HG03280 (cell line): ENCODE measurements at regions not wholly inside any gene's neighbourhood (a gene's known extent, or its start where the extent isn't known, plus 50 kb on each side); places are given as distances from the start of the nearest gene placed in this dataset.
"Not testable (repeated sequence)": the region's sequence is repeated elsewhere in the genome, so short reads cannot be mapped to it uniquely, and the experiment has no call there.

Experiments used
- ATAC-seq: cut with Tn5 transposase; IDR thresholded peaks from one replicate; pipeline ENCODE4 v1.9.1; 2021; ENCODE audit warnings: mild to moderate bottlenecking, moderate library complexity; ENCODE audit not compliant: unreplicated experiment

DNA sequence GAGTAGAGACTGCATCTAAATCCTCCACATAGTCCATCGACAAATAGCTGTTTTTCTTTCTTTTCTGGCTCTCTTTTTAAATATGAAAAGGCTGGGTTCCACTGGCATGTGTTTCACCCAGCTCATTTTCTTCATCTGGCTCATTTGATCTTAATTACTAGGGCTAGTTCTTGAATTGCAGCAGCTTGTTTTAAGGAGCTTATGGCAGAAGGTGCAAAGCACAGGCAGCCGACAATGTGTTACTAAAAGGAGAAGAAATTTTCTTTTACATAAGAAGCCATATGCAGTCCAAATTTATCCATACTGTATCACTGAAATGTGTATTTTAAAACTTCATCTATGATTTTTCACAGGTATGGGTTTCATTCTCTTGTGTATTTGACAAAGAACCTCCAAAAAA, 205.6 kb upstream of the PTER start:
- ATAC-seq, result no peak

DNA sequence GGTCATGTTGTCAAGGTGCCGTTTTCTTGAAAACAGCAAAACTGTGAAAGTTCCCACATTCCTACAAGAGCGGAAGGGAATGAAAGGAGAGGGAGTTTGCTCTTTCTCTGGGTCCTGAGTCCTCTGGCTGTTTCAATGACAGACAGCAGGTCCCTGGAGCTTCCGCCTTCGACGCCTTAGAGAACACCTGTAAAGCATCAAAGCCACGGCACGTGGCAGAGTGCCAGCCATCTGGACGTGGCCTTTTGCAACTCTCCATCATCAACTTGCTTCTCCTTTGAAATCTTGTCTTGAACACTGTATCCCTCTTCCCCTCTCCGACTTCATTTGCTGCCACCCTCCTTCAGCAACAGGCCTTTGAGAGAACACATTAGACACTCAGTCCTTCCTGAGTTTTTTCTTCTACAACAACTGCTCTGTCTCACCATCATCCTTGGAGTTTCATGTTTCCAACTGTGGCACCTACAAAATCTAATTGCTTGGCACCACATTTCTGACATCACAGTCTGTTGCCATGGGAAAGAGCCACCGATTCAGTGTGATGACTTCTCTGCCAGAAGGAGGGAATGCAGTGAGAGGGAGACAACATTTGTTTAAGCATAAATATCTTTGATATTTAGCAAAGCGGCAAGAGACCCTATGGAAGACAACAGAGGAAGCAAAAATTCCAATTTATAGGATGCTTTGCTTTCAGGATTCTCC, 204.9 kb upstream of the PTER start:
- no peak for ATAC-seq

DNA sequence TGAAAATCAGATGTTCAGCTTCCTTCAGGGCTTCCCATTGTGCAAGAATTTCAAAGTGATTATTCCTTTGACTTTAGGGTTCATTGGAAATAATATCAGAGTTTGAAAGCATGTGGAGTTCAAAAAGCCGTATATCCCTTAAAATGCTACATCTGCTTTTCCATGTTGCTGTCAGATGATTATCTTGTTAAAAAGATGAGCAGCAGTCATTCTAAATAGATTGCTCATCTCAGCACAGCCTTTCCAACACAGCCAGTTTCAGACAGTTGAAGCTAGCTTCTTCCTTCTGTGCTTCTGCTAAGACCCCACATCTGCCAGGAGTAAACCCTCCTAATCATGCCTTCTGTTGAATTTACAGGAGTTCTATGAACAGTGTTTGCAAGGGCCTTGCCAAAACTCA, 204.4 kb upstream of the PTER start:
- no peak for ATAC-seq

DNA sequence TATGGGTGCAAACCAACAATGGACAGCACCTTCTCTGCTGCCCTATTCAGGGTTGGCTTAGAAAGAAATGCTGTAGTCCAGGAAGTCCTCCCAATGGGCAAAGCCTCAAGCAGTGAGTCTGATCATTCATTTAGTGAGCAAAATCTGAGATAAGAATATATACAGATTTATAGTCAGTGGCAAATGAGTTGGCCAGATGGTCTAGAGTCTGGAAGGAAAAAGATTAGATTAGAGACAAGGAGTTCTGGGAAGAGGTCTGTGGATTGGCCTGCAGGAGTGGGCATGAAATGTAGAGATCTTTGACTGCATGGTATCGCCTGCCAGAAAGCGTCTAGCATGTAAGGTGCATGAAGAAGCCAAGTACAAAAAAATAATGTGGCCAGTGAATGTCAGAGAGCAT, 201.9 kb upstream of the PTER start:
- no peak for ATAC-seq

DNA sequence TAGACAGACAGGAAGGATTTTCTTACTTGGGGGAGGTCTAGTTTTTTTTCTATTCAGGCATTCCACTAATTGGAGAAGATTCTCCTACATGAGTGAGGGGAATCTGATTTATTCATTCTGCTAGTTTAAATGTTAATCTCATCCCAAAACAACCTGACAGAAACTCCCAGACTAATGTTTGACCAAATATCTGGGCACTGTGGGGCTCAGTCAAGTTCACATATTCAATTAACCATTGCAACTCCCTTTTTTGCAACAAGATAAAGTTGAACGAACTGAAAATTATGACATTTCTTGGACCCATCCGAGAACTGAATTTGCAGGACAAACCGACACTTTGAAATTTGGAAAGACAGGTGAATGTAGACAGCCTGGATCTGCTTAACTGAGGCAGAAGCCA, 194.4 kb upstream of the PTER start:
- ATAC-seq, result no peak

DNA sequence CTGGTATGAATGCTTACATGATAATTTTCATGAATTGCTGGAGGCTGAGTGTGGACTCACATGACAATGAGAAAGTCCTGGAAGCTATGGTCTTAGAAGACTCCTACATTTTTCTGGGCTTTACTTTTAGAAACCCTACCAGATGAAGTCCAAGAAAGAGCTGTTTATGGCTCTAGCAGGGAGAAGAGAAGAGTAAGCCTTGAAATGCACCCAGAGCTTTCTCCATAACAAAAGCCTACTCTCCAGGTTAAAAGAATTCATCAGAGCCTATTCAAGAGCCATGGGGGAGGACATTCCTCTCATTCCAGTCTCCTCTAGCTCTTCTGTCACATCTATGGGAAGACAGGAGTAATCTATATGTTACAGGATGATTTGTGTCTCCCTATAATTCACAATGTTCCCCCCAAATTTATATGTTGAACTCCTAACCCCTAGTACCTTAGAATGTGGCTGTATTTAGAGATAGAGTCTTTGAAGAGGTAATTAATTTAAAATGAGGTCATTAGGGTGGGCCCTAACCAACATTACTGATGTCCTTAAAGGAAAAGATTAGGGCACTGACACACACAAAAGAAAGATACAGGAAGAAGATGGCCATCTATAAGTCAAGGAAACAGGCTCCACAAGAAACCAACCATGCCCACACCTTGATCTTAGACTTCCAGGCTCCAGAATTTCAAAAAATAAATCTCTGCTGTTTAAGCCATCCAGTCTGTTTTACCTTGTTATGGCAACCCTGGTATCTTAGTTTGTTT, 193.8 kb upstream of the PTER start:
- ATAC-seq, result no peak

DNA sequence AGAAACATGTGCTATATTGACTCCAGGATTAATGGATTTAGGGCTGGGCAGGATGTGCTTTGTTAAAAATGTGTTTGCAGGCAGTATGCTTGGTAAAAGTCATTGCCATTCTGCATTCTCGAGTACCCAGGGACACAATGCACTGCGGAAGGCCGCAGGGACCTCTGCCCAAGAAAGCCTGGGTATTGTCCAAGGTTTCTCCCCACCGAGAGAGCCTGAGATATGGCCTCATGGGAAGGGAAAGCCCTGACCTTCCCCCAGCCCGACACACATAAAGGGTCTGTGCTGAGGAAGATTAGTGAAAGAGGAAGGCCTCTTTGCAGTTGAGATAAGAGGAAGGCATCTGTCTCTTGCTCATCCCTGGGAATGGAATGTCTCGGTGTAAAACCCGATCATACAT, 186.7 kb upstream of the PTER start:
- not testable (repeated sequence) for ATAC-seq

DNA sequence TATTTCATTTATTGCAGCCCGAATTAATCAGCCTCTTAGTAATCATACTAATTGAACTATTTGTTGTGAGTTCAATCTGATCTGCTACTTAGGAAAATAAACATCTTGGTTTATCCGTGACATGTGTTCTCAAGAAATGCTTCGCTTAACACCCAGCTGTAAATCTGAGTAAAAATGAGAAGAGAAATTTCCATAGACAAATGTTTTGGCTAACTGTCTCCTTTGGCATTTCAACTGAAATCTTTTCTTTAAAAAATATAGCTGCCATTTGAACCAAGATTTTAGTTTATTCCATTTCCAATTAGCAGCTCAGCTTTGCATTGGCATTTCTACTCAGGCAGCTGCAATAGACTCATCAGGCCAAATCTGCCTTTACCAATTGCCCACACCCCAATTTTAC, 180.5 kb upstream of the PTER start:
- no peak for ATAC-seq

DNA sequence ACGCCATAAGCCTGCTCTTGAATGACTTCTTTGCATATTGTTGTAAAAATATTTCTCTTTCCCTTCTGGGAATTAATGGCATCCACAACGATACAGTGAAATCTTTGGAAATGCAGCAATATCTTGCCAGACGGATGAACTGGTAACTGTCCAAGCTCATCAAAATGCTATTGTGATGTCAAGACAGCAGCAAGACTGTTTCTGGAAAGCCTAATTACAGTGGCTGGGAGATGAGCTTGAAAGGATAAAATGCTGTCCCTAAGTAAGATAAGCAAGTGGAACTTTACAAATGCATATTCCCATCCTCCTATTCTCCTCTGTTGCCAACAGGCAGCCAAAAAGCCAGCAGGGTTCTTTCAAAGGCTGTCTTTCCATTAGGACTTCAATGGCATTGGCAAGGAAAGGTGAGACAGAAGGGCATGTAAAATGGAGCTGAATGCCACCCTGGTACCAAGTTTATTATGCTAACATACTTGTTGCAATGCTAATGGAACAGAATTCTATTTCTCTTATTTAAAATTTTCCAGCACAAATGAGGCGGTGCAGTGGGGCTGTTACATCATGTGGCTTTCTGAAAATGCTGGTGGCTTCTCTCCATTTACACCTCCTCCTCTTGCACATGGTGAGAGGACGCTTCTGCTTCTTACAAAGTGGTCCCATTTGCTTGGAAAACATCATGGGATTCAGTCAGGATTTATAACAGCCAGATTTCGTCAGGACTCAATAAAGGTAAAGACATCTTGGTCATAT, 178.3 kb upstream of the PTER start:
- ATAC-seq, result no peak

DNA sequence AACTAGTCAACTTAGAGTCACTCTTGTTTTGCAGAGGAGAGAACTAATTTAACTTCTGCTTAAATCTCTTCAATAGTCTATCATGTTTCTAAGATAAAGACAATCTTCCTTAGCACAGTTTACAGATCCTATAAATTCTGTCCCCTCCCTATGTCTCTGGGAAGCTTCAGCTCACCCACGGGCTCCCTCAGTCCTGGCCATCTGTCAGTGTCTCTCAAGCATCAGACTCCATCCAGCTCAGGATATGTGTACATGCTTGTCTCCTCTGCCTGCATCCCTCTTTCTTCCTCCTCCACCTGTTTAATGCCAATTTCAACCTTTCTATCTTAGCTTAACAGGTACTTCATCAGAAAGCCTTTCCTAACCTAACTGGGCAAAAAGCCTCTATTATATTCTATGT, 177.1 kb upstream of the PTER start:
- no peak for ATAC-seq

DNA sequence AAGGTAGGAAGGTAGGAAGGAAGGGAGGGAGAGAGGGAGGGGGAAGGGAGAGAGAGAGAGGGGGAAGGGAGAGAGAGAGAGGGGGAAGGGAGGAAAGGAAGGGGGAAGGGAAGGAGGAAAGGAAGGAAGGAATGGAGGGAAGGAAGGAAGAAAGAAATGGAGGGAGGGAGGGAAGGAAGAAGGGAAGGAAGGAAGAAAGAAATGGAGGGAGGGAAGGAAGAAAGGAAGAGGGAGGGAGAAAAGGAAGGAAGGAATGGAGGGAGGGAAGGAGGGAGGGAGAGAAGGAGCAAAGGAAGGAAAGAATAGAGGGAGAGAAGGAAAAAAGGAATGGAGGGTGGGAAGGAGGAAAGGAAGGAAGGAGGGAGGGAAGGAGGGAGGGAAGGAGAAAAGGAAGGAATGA, 176.4 kb upstream of the PTER start:
- no peak for ATAC-seq

DNA sequence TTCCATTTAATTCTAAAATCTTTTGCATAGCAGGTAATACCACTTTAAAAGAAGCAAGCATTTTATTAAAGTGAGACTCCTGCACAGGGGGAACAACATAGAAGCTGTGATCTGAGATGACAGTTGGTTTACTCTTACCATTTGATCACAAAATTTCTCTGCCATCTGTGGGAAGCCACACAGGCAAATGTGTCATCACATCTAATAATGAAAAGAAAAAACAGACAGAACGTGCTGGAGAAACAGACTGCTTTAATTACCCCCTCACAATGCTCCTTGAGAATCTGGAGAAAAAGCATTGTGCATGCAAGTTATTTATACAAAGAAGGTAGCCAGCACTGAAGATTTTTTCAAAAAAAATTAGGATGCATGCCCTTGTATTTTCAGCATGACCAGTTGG, 165.2 kb upstream of the PTER start:
- no peak for ATAC-seq

DNA sequence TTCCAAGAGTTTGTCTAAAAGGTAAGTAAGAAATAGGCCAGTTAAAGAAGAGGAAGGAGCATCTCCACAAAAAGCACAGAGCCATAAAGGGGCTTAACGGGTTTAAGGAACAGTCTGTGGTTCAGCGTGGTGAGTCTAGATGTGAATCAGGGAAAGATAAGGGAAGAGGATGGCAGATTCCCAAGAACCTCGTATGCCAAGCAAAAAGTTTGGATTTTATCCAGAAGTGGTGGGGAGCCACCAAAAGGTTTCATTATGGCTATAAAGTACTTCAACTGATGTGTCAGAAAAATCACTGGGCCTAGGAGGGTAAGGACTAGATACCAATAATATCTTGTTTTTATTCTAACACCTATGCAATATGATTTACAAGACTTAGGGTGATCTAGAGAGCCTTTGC, 161.9 kb upstream of the PTER start:
- no peak for ATAC-seq

DNA sequence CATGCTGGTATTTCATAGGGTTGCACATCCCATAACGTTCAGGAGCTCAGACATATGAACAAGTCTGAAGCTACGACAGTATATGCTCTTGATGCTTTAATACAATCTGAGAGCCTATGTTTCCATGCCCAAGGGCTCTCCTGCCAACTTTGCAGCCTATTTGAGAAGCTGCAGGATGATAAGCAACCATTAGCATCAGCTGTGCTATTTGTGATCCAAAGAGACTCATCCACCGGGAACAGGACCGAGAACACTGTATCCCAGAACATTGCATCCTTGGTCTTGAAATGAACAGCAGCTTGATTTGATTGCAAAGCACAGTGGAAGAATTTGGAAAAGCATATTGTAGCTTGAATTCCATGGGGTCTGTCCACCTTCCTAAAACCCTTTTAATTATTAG, 156.2 kb upstream of the PTER start:
- no peak for ATAC-seq

DNA sequence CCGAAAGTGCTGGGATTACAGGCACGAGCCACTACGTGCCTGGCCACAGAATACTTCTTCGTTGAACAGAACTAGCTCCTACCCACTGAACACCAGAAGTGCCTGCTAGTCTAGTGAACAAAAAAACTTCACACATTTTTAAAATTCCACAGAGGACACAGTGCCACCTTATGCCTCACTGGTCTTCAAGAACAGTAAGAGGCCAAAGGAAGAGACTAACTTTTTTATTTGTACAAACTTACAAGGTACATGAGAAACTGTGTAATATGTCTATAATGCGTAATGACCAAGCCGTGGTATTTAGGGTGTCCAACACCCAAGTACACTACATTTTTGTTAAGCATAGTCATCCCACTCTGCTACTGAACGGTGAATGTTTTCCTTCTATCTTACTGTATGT, 144.4 kb upstream of the PTER start:
- no peak for ATAC-seq

DNA sequence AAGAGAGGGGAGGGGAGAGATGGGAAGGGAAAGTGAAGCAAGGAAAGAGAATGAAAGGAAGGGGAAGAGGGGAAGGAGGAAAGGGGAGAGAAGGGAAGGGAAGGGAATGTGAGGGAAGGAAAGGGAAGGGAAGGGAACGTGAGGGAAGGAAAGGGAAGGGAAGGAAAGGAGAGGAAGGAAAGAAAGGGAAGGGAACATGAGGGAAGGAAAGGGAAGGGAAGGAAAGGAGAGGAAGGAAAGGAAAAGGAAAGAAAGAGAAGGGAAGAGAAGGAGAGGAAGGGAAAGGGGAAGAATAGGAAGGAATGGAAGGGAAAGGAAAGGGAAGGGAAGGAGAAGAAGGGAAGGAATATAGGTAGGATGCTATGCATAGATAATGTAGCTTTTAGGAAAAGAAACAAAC, 139.7 kb upstream of the PTER start:
- no peak for ATAC-seq

DNA sequence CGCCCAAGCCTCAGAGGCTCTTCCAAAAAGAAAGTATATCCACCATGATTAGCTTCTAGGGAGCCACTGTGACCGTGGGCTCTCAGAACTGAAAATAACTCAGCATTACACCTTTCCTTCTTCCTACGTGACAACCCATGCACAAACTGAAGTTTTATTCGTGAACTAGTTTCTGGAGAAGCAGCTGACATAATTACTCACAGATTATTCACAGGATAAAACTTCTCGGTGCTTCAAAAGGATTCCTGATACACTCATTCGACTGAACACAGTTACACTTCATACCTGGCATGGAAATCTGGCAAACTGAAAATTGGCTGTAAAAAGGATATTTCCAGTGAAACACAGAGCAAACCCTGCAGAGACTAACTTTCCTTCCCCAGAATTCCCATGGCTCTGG, 139.2 kb upstream of the PTER start:
- ATAC-seq, result no peak

DNA sequence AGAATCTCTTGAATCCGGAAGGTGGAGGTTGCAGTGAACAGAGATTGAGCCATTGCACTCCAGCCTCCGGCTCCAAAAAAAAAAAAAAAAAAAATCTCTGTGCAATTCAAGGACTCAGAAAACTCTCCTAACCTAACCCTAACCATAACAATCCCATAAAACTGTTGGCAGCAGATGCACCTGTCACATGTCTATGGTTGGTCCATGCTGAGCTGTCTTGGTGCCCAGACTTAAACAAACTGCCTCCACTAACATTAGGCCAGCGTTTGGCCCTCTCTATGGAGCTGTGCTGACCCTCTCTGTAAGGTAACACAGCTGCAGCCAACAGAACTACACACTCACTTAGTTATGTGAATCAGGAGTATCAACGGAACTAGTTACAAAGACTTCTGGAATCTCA, 132.5 kb upstream of the PTER start:
- ATAC-seq, result no peak

DNA sequence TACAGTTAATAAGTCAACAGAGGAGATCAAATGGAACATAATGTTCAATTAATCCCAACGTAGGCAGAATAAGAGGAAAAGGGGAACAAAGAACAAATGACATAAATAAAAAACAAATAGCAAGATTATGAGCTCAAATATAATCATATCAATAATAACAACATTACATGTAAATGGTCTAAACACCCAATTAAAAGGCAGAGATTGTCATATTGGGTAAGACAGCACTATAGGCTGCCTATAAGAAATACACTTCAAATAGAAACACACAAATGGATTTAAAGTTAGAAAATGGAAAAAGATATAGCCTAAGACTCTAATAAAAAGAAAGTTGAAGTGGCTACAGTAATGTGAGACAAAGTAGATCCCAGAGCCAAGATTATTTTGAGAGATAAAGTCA, 126.4 kb upstream of the PTER start:
- ATAC-seq, result no peak

DNA sequence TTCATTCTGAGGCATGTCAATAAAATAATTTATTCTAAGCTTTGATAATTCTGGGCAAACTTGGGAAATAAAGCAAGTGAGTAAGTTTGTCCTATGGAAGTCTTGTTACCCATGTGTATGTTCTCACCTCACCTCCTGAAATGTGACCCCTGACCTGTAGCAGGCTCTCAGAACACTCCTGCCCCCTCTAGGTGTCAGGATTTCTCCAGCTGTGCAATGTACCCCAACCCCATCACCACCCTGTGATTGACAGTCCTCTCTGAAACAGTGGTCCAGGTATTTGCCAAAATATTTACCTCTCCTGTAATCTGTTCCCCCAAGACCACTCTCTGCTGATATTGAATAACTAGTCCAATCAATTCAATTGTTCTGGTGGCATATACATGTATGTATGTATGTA, 122.6 kb upstream of the PTER start:
- no peak for ATAC-seq

DNA sequence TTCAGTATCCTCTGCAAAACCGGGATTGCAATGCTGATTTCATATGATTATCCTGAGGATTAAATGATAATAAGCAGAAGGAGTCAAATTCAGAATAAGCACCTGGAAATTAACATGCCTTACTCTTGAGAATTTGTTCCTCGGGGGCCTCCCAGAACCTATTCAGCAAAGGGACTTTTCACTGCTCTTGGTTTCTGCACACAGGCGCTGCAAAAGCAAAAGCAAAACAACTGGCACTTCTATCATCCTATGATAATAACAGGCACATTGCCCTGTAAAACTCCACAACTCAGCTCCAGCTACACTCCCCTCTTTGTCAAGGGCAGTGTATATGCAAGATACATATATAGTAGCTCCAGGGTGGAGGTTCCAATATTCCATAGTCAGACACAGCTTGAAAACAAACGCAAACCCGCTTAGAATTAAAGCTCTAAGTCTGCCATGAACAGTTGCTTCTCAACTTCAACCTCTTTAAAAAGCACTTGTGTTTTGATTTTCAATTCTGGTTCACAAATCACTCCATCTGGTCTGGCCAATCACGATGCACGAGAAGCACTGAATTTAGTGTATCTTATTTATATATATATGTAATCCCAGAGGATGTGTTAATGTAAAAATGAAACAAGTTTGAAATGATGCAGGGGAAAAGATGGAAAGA, 119.9 kb upstream of the PTER start:
- no peak for ATAC-seq

DNA sequence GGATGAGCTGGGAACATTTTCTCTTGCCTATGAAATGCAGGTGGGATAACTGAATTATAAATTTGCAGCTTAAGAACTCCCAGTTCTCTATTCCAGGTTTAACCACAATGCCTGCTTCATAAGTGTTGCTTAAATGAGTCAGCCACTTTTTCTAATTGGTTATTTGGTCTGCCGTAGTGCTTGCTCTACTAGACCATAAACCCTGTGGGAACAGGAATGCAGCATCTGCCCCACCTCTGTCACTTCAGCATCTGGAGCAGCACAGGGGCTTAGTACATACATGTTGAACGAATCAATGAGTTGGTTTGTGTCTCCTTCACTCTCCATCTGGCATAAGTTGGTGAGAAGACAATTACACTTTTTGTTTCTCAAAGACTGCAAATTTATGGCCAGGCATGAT, 95.2 kb upstream of the PTER start:
- ATAC-seq, result no peak
